ENCODE measurements at regions not wholly inside any gene's neighbourhood (a gene's known extent, or its start where the extent isn't known, plus 50 kb on each side); places are given as distances from the start of the nearest gene placed in this dataset.
A peak's percentile ranks its signal among the peaks of the same experiment; 100 is the strongest.

GRCh38 chr2:204205538-204205937, 269.0 kb downstream of the ICOS start:
- no peak overlapping the region for H3K23ac ChIP-seq (ENCODE audit: insufficient read length, low read depth, low read length)
- peak overlapping the region in 1 of 2 experiments; percentile 40; a peak in 2 of 5 replicates for H3K4me3 Mint-ChIP-seq
- WGBS (ENCODE audit: extremely low coverage, insufficient read length, low lambda C conversion rate): no CpG with 5 or more reads among the region's 7 CpGs

More at GRCh38 chr2:204205538-204205937, 269.0 kb downstream of the ICOS start:
- Mint-ChIP-seq H3K36me3 (ENCODE audit: insufficient read depth in 1 of 3, low read depth in 3 of 3) (no peaks in the 10 kb centered on the region; a peak in 2 of 7 replicates), H3K27me3 (ENCODE audit: low read depth) (peaks cover 49% of the 10 kb centered on the region), H3K4me1 (peaks cover 18 to 19% of the 10 kb centered on the region in 2 experiments), H3K9me3 (peaks cover 0 to 2% of the 10 kb centered on the region in 2 experiments; a peak in 1 of 5 replicates), H3K27ac (peak overlapping the region in 2 of 3 experiments; percentile 22 to 79; a peak in 3 of 7 replicates)
- Histone ChIP-seq H2BK15ac (ENCODE audit: low read depth, low read length) (no peak overlapping the region), H3T11ph (ENCODE audit: low read length) (no peak overlapping the region), H3K27ac (ENCODE audit: insufficient read length, low read depth, low read length) (no peak overlapping the region), H2BK120ac (ENCODE audit: low read depth, low read length, poor library complexity, severe bottlenecking) (no peak overlapping the region), H2BK20ac (ENCODE audit: low read depth, low read length, poor library complexity, severe bottlenecking) (no peak overlapping the region), H3K9ac (ENCODE audit: extremely low read depth, insufficient read length, low read length) (no peak overlapping the region), H3K79me2 (ENCODE audit: insufficient read depth, low read length) (no peaks in the 10 kb centered on the region), H3K4me1 (ENCODE audit: insufficient read depth, low read length) (peaks cover 12% of the 10 kb centered on the region), H4K5ac (ENCODE audit: insufficient read length, low read depth, low read length) (no peak overlapping the region), H3K56ac (ENCODE audit: insufficient read length, low read depth, low read length) (no peak overlapping the region), H3K27me3 (ENCODE audit: insufficient read depth, low read length) (no peaks in the 10 kb centered on the region; the same call in 1 of the 2 replicates), H3K4ac (ENCODE audit: low read depth, low read length) (no peak overlapping the region), H3K4me2 (ENCODE audit: insufficient read depth, insufficient read length, low read length) (peak overlapping the region; percentile 14), H3K79me1 (ENCODE audit: insufficient read depth, low read depth, low read length, poor library complexity, severe bottlenecking) (no peaks in the 10 kb centered on the region), H4K8ac (replicated peaks; ENCODE audit: insufficient read length, low read depth, low read length) (no peak overlapping the region), H4K20me1 (ENCODE audit: control insufficient read depth, insufficient read depth, insufficient read length) (no peaks in the 10 kb centered on the region), H2BK12ac (ENCODE audit: insufficient read length, low read depth, low read length) (no peak overlapping the region), H3K9me3 (ENCODE audit: control insufficient read depth, low read depth, low read length) (no peaks in the 10 kb centered on the region), H2AFZ (ENCODE audit: low read length) (no peak overlapping the region), H3K23me2 (ENCODE audit: insufficient read length, low read depth, low read length, poor library complexity, severe bottlenecking) (no peaks in the 10 kb centered on the region), H3K14ac (ENCODE audit: insufficient read depth, low read length) (no peak overlapping the region), H4K91ac (ENCODE audit: insufficient read length, low read depth, low read length) (no peak overlapping the region), H3K18ac (ENCODE audit: insufficient read length, low read depth, low read length) (no peak overlapping the region), H2AK5ac (ENCODE audit: insufficient read length, low read length) (no peak overlapping the region), H2BK5ac (ENCODE audit: insufficient read length, low read length) (no peak overlapping the region)
- peak; percentile 89 for DNase-seq
- TF ChIP-seq, protein P1, sequence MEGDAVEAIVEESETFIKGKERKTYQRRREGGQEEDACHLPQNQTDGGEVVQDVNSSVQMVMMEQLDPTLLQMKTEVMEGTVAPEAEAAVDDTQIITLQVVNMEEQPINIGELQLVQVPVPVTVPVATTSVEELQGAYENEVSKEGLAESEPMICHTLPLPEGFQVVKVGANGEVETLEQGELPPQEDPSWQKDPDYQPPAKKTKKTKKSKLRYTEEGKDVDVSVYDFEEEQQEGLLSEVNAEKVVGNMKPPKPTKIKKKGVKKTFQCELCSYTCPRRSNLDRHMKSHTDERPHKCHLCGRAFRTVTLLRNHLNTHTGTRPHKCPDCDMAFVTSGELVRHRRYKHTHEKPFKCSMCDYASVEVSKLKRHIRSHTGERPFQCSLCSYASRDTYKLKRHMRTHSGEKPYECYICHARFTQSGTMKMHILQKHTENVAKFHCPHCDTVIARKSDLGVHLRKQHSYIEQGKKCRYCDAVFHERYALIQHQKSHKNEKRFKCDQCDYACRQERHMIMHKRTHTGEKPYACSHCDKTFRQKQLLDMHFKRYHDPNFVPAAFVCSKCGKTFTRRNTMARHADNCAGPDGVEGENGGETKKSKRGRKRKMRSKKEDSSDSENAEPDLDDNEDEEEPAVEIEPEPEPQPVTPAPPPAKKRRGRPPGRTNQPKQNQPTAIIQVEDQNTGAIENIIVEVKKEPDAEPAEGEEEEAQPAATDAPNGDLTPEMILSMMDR (conservative IDR thresholded peaks at IDR 0.05): no peak

Data from H9 (cell line).